HG03457 (cell line): ENCODE measurements at regions not wholly inside any gene's neighbourhood (a gene's known extent, or its start where the extent isn't known, plus 50 kb on each side); places are given as distances from the start of the nearest gene placed in this dataset.
"Not testable (repeated sequence)": the region's sequence is repeated elsewhere in the genome, so short reads cannot be mapped to it uniquely, and the experiment has no call there.

Experiments
- ATAC-seq: cut with Tn5 transposase; IDR thresholded peaks from one replicate; pipeline ENCODE4 v1.9.1; 2021; ENCODE audit warnings: moderate number of reproducible peaks; ENCODE audit not compliant: unreplicated experiment

DNA sequence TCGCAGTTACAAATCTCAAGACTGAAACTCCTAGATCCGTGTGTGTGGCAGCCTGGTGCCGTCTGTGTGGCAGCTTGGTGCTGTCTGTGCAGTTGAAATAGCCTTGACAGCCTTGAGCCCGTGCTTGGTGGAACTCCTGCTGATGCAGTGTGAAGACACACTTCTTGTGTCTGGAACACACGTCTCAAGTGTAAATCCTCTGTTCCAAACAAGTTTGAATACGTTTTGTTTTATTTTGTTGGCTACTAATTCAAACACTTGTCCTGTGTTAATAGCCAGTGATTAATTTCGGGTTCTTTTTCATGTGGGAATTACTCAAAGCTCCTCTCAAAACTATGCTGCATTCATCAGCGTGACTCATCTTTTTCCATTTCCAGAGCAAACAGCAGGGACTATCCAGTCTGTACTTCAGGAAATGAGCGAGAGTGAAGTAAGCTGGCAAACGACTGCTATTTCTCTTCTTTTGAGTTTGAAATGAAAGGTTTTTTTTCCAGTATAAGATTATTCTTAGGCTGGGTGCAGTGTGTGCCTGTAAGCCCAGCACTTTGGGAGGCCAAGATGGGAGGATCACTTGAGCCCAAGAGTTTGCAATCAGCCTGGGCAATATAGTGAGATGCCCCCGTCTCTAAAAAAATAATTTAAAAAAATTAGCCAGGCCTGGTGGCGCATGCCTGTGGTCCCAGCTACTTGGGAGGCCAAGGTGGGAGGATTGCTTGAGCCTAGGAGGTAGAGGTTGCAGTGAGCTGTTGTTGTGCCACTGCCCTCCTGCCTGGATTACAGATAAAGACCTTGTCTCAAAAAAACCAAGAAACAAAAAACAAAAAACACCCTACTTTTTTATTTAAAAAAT is 152.9 kb downstream of the SPP2 start:
- no peak for ATAC-seq

DNA sequence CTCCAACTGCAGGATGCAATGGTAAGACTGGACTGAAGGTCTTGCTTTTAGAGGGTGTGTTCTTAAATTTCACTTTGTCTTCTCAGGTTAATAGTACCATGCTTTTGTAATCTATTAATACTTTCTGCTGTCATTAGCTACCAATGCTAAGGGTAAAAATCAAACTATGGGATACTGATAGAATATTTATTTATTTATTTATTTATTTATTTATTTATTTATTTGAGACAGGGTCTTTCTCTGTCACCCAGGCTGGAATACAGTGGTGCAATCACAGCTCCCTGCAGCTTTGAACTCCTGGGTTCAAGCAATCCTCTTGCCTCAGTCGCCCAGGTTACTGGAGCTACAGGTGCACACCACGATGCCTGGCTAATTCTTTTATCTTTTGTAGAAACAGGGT is 152.1 kb downstream of the SPP2 start:
- ATAC-seq = no peak

GRCh38 chr2:234199996-234200395 is 149.5 kb downstream of the SPP2 start:
- no peak for ATAC-seq

- ATAC-seq = no peak
Measured at GRCh38 chr2:234198976-234199375, 148.5 kb downstream of the SPP2 start.

DNA sequence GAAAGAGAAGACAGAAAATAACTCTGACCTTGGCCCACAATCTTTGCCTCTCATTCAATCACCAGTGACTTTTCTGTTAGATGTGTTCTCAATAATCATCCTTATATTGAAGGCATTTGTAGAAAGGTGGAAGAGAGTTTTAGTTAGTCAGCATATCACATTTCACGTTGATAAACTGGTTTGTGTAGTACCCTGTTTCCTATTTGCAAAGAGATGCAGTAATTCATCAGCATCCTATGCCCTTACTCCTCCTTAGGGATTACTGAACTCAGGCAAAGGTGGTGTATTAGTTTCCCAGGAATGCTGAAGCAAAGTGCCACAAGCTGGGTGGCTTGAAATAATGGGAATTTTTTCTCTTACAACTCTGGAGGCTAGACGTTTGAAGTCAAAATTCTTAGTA is 145.0 kb downstream of the SPP2 start:
- ATAC-seq = no peak

GRCh38 chr2:234193977-234194563 is 143.6 kb downstream of the SPP2 start:
- ATAC-seq = no peak

DNA sequence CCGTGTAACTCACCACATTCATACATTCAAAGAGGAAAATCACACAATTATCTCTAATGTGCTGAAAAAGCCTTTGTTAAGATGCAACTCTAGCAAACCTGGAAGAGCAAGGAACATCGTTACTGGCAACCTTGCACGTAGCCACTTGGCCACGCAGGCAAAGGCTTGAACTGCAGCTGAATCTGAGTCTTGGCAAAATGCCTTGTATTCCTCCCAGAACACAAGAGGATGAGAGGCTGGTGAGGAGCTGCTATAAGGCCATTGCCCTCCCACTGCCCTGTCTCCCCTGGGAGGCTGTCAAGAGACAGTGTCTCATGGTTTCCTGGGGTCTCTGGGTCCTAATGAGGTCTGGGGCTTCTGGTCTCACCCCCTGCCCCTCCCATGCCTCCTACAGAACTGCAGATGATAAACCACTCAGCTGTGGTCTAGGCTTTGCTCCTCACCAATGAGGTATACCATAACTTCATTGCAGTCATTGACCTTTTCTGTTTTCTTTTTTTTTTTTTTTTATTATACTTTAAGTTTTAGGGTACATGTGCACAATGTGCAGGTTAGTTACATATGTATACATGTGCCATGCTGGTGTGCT is 141.4 kb downstream of the SPP2 start:
- ATAC-seq = no peak

- ATAC-seq = no peak
Measured at GRCh38 chr2:234189786-234190300, 139.3 kb downstream of the SPP2 start.

- no peak for ATAC-seq
Measured at GRCh38 chr2:234189230-234189629, 138.7 kb downstream of the SPP2 start.

DNA sequence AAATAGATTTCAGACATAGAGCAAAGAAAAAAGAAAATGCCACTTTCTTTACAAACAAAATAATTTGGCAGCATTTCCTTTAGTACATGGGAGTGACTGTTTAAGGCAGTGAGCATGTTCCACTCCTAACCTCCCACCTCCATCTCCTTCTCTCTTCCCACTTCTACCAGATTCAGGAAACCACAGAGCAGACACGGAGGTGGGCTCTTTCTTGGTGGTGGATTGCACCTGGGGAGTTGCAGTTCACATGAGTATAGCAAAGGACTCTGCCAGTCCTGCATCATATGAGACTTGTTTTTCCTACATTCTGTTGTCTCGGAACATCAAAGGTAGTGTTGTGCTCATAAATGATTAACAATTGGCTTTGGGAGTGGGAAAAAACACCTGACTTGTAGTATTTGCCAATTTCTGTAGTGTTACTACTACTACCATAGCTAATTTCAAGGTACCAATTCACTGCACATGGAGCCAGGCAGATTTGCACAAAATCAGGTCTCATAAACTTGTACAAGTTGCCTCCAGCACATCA is 137.2 kb downstream of the SPP2 start:
- ATAC-seq = no peak

GRCh38 chr2:234181121-234181520 is 130.6 kb downstream of the SPP2 start:
- no peak for ATAC-seq

- ATAC-seq = no peak
Measured at GRCh38 chr2:234179031-234179363, 128.5 kb downstream of the SPP2 start.

DNA sequence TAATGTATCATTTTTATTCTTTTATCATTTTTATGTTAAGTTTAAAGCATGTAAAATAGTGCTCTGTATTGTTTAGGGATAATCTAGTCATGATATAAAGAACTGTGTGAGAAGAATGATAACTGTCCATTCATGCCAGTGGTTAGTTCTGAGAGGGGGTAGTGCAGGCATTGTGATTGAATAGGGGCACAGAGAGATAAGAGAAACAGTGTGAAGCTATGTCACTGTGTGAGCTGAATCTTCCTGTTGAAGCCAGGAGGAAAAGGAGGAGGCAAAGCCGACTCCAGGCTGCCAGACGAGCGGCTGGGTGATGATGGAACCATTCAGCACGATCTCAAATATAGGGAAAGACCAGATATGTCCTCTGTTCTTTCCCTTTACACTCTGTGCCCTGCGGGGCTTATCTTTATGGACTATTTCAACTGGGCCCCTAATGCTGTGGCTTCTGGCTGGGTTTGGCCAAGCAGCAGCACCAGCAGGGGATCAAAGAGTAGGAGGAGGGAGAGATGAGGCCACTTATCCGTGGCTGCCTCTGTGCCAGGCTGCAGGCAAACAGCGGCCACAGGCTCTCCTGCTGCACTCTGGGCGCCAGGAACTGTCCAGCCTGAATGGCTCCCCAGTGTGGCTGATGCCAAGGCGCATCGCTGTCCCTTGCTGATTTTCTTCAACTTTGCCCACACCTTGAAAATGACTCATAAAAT is 128.0 kb downstream of the SPP2 start:
- ATAC-seq = no peak

GRCh38 chr2:234175649-234176048 is 125.1 kb downstream of the SPP2 start:
- no peak for ATAC-seq

DNA sequence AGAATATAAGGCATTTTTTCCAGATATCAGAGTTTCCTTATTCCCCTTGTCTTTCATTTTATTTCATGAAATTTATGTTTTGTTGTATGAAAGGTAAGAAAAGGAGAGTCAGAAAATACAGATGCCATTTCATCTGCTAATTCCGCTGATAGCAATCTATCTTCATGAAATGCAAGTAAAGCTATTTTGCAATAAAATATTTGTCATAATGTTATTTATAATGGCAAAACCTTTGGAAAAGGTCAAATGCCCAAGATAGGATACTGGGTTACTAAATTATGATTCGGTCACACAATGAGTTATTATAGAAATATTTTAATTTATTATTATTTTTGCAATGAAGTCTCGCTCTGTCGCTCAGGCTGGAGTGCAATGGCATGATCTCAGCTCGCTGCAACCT is 124.2 kb downstream of the SPP2 start:
- ATAC-seq = no peak

DNA sequence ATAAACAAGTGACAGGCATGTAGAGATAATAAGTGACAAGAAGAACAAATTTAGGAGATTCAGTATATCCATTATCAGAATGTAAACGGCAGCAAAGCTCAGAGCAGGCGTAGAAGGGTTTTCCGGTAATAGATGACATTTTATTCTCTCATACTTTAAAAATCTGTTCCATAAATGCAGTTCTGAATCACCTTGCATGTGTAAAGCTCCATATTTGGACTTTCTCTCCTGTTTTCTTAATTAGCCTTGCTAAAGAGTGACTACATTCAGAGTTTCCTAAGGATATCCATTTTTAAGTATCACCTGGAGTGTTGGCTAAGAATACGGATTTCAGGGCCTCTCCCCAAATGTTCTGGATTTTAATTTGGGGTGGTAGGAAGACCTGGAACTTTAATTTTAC is 122.0 kb downstream of the SPP2 start:
- ATAC-seq = no peak

DNA sequence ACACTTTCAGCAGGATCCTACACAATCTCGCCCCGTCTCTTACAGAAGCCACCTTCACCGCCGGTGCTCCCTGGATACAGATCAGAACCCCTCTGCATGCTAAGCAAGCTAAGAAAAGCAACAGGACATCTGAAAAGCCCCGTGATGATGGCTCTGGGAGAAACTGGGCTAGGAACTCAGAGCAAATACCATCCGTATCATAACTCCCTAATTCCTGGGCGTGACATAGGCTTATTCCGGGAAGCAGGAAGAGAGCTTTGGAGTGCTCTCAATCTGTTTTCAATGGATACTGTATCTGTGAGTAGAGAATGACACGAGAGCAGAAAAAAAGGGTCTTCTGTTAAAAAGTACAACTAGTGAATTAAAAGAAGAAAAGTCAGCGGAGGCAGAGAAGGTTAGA is 121.6 kb downstream of the SPP2 start:
- no peak for ATAC-seq

GRCh38 chr2:234171666-234172065 is 121.2 kb downstream of the SPP2 start:
- ATAC-seq = no peak

DNA sequence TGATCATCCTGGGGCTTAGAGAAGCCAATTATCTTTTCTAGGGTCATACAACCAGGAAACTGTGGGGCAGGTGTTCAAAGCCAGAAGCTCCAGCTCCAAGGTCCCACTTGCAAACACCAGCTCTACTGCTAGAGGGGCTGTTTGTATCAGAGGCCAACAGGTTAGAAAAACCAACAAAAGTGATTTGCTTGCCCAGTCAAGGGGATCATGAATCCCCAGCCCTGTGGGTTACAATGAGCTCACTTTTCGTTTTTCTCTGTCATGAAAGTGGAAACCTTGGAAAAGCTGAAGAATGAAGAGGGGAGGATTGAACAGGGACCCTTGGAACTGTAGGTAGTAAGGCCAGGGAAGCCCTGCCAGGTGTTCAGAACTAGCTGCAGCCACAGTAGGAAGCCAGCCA is 119.2 kb downstream of the SPP2 start:
- ATAC-seq = no peak

- not testable (repeated sequence) for ATAC-seq
Measured at GRCh38 chr2:234168605-234169570, 118.4 kb downstream of the SPP2 start.
